Ascending aorta (tissue), 2 donors: ENCODE measurements at regions not wholly inside any gene's neighbourhood (a gene's known extent, or its start where the extent isn't known, plus 50 kb on each side); places are given as distances from the start of the nearest gene placed in this dataset.

Source experiments
- DNase-seq, 2 donors: peaks; one replicate each; pipeline ENCODE4 v3.0.0-alpha.2; 2019; ENCODE audit warnings: low spot score in 2 of 2
- H3K27ac ChIP-seq, 2 donors: fragments of 200-600 bp; sonication (generic); one replicate each; pipeline ENCODE4 v1.5.1; 2016 to 2017; ENCODE audit warnings: mild to moderate bottlenecking in 1 of 2
- H3K27me3 ChIP-seq: fragments of 200-600 bp; sonication (generic); one replicate; pipeline ENCODE4 v1.5.1; 2017
- H3K36me3 ChIP-seq, 2 donors: fragments of 200-600 bp; sonication (generic); one replicate each; pipeline ENCODE4 v1.5.1; 2016
- H3K4me1 ChIP-seq, 2 donors: fragments of 200-600 bp; sonication (generic); one replicate each; pipeline ENCODE4 v1.5.1; 2016 to 2017; ENCODE audit warnings: mild to moderate bottlenecking in 1 of 2
- H3K4me3 ChIP-seq, 2 donors: fragments of 200-600 bp; sonication (generic); one replicate each; pipeline ENCODE4 v1.5.1; 2016 to 2017; ENCODE audit warnings: mild to moderate bottlenecking in 1 of 2
- H3K9me3 ChIP-seq, 2 donors: fragments of 200-600 bp; sonication (generic); one replicate each; pipeline ENCODE4 v1.5.1; 2016
- CTCF ChIP-seq, 3 experiments: fragments of 200-600 bp in 2 of 3; fragments of 450-650 bp in 1 of 3; sonication (generic) in 2 of 3; IDR thresholded peaks; one replicate each; pipeline ENCODE4 v1.5.1; 2016 to 2019; ENCODE audit warnings: antibody characterized with exemption in 3 of 3, mild to moderate bottlenecking in 1 of 3, moderate library complexity in 1 of 3
- intact Hi-C: fragments of 100-400 bp; cut with DNase I; formaldehyde crosslinking; loops from one replicate; pipeline ENCODE4 v1.15.1; 2023

- Histone ChIP-seq H3K27ac (no peak overlapping the region), H3K36me3 (no peaks in the 10 kb centered on the region), H3K27me3 (no peaks in the 10 kb centered on the region), H3K9me3 (no peaks in the 10 kb centered on the region), H3K4me3 (no peak overlapping the region), H3K4me1 (no peaks in the 10 kb centered on the region)
- intact Hi-C loops, result no loop called here
- no peak for DNase-seq
- no peak for TF ChIP-seq CTCF (IDR thresholded peaks at IDR 0.05)
These were observed 452.7 kb upstream of the NRXN1 start for GRCh38 chr2:51484605-51485004.

DNA sequence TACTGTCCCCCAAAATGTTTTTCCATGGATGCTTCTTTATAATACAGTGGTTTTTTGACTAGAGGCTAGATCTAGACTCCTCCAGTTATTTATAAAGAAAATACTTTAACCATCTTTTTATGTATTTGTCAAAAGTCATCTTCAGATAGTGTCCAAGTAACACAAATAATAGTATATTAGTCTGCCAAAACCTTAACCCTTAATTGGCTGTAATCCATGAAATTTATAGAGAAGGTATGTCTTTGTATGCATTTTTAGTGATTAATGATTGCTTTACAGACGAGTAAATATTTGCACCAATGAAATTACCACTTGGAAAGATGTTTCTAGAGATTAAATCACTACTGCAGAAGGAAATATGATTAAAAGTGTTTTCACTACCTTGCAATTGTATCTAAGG is 451.8 kb upstream of the NRXN1 start:
- H3K9me3 ChIP-seq, result no peaks in the 10 kb centered on the region
- no peaks in the 10 kb centered on the region for H3K4me1 ChIP-seq
- TF ChIP-seq CTCF (IDR thresholded peaks at IDR 0.05), result no peak
- H3K27ac ChIP-seq, result no peak overlapping the region
- no peak for DNase-seq
- H3K27me3 ChIP-seq, result no peaks in the 10 kb centered on the region
- intact Hi-C loops, result no loop called here
- H3K4me3 ChIP-seq, result no peak overlapping the region
- no peaks in the 10 kb centered on the region for H3K36me3 ChIP-seq

GRCh38 chr2:51472783-51473182 is 440.9 kb upstream of the NRXN1 start:
- Histone ChIP-seq H3K36me3 (no peaks in the 10 kb centered on the region), H3K27ac (no peak overlapping the region), H3K9me3 (no peaks in the 10 kb centered on the region), H3K27me3 (no peaks in the 10 kb centered on the region), H3K4me3 (no peak overlapping the region), H3K4me1 (no peaks in the 10 kb centered on the region)
- intact Hi-C loops, result no loop called here
- TF ChIP-seq CTCF (IDR thresholded peaks at IDR 0.05), result no peak
- DNase-seq, result no peak

DNA sequence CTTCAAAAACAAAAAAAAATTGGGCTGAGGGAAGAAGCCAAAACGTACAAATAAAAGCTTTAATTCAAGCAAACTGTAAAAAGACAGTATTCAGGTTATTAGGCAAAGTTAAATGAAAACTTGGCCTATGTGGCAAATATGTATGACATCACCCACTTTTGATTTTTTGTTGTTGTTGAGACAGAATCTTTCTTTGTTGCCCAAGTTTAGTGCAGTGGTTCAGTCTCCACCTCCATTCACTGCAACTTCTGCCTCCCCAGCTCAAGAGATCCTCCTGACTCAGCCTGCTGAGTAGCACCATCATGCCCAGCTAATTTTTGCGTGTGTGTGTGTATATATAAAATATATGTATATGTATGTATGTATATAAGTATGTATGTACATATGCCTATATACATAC is 440.4 kb upstream of the NRXN1 start:
- no peak for DNase-seq
- H3K36me3 ChIP-seq, result no peaks in the 10 kb centered on the region
- TF ChIP-seq CTCF (IDR thresholded peaks at IDR 0.05), result no peak
- H3K27me3 ChIP-seq, result no peaks in the 10 kb centered on the region
- intact Hi-C loops, result no loop called here
- no peaks in the 10 kb centered on the region for H3K4me1 ChIP-seq
- no peak overlapping the region for H3K4me3 ChIP-seq
- no peaks in the 10 kb centered on the region for H3K9me3 ChIP-seq
- no peak overlapping the region for H3K27ac ChIP-seq

- no peaks in the 10 kb centered on the region for H3K4me1 ChIP-seq
- DNase-seq, result no peak
- intact Hi-C loops, result no loop called here
- H3K27ac ChIP-seq, result no peak overlapping the region
- H3K27me3 ChIP-seq, result no peaks in the 10 kb centered on the region
- H3K4me3 ChIP-seq, result no peak overlapping the region
- no peaks in the 10 kb centered on the region for H3K9me3 ChIP-seq
- TF ChIP-seq CTCF (IDR thresholded peaks at IDR 0.05), result no peak
- H3K36me3 ChIP-seq, result no peaks in the 10 kb centered on the region
These were observed 437.2 kb upstream of the NRXN1 start for GRCh38 chr2:51469102-51469501.

DNA sequence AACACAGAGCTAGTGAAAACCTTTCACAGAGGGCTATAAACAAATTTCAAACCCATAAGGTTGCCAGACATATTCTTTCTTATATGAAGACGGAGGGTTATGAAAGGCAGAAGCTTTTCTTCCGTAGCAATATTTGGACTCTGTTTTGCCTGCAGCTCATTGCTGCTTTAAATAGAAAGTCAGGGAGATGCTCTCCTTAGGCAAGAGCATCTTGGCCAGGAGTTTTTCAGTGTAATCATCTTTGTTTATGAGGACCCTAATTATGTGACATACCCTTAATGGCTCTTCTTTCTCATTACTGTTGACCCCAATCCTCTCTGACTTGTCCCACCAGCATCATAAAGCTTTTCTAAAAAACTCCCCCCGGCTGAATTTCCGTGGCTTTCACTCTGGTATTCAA is 433.4 kb upstream of the NRXN1 start:
- H3K36me3 ChIP-seq, result no peaks in the 10 kb centered on the region
- H3K4me1 ChIP-seq, result no peaks in the 10 kb centered on the region
- intact Hi-C loops, result no loop called here
- TF ChIP-seq CTCF (IDR thresholded peaks at IDR 0.05), result no peak
- no peak overlapping the region for H3K4me3 ChIP-seq
- no peak for DNase-seq
- no peaks in the 10 kb centered on the region for H3K9me3 ChIP-seq
- no peak overlapping the region for H3K27ac ChIP-seq
- no peaks in the 10 kb centered on the region for H3K27me3 ChIP-seq
